PC-9 (cell line): ENCODE measurements at regions not wholly inside any gene's neighbourhood (a gene's known extent, or its start where the extent isn't known, plus 50 kb on each side); places are given as distances from the start of the nearest gene placed in this dataset.

Experiments used
- BruUV-seq: library from RNA; stranded (reverse); fragments of 400-500 nt; replicated peaks from 2 replicates; lab custom pipeline; 2021; lab: Mats Ljungman, UMichigan
- CTCF ChIA-PET: fragments of 300-600 bp; sonication (Branson Sonifier 250); formaldehyde crosslinking; loops from one replicate; lab custom pipeline; 2022; ENCODE audit warnings: antibody characterized with exemption; lab: Charles Lee
- POLR2A ChIA-PET: fragments of 300-600 bp; sonication (Branson Sonifier 250); formaldehyde crosslinking; loops from one replicate; lab custom pipeline; 2022; ENCODE audit warnings: antibody characterized with exemption; ENCODE audit not compliant: unreplicated experiment; lab: Charles Lee
- DNase-seq, 2 experiments: peaks; one replicate each; pipeline versions ENCODE4 v3.0.0 to v3.0.0-alpha.2; 2015 to 2022; ENCODE audit warnings: mixed read lengths in 1 of 2
- H2AFZ ChIP-seq: fragments of 200-600 bp; sonication (generic); 2 replicates; pipeline ENCODE4 v1.8.1; 2017; ENCODE audit warnings: antibody characterized with exemption
- H3F3A ChIP-seq: fragments of 200-600 bp; sonication (generic); 2 replicates; pipeline ENCODE4 v1.8.1; 2017; ENCODE audit warnings: antibody characterized with exemption, mild to moderate bottlenecking, low read depth; ENCODE audit not compliant: insufficient read depth
- H3K27ac ChIP-seq: fragments of 200-600 bp; sonication (generic); 2 replicates; pipeline ENCODE4 v1.6.1; 2016; ENCODE audit warnings: mixed run types
- H3K27me3 ChIP-seq: fragments of 200-600 bp; sonication (generic); 2 replicates; pipeline ENCODE4 v1.6.1; 2016; ENCODE audit warnings: low read depth, mixed run types; ENCODE audit not compliant: insufficient read depth
- H3K36me3 ChIP-seq: fragments of 200-600 bp; sonication (generic); 2 replicates; pipeline ENCODE4 v1.6.1; 2016; ENCODE audit warnings: low read depth, mixed run types
- H3K4me1 ChIP-seq: fragments of 200-600 bp; sonication (generic); replicated peaks from 2 replicates; pipeline ENCODE4 v1.6.1; 2016; ENCODE audit warnings: mixed run types; ENCODE audit not compliant: insufficient read depth
- H3K4me2 ChIP-seq: fragments of 200-600 bp; sonication (generic); 2 replicates; pipeline ENCODE4 v1.6.1; 2017; ENCODE audit warnings: mixed run types
- H3K4me3 ChIP-seq: fragments of 200-600 bp; sonication (generic); 2 replicates; pipeline ENCODE4 v1.6.1; 2016; ENCODE audit warnings: mixed run types
- H3K79me2 ChIP-seq: fragments of 200-600 bp; sonication (generic); 2 replicates; pipeline ENCODE4 v1.6.1; 2017; ENCODE audit warnings: low read depth, mixed run types
- H3K9me2 ChIP-seq: fragments of 200-600 bp; sonication (generic); 2 replicates; pipeline ENCODE4 v1.8.1; 2017; ENCODE audit warnings: mild to moderate bottlenecking; ENCODE audit not compliant: insufficient read depth
- H3K9me3 ChIP-seq: fragments of 200-600 bp; sonication (generic); 2 replicates; pipeline ENCODE4 v1.8.1; 2016; ENCODE audit warnings: low read depth; ENCODE audit not compliant: insufficient read depth
- H4K20me1 ChIP-seq: fragments of 200-600 bp; sonication (generic); 2 replicates; pipeline ENCODE4 v1.8.1; 2017; ENCODE audit not compliant: insufficient read depth
- CTCF ChIP-seq: fragments of 200-600 bp; sonication (generic); conservative IDR thresholded peaks from 2 replicates; pipeline ENCODE4 v1.6.1; 2017; ENCODE audit warnings: mixed run types, antibody characterized with exemption, mild to moderate bottlenecking, moderate library complexity
- EZH2 ChIP-seq: fragments of 200-600 bp; sonication (generic); IDR thresholded peaks from 2 replicates; pipeline ENCODE4 v1.8.0; 2017; ENCODE audit warnings: antibody characterized with exemption, low read depth
- intact Hi-C: fragments of 100-400 bp; cut with micrococcal nuclease; formaldehyde crosslinking; loops from one replicate; pipeline ENCODE4 v1.10.0; 2022; ENCODE audit not compliant: unreplicated experiment

- H3K36me3 ChIP-seq, result no peaks in the 10 kb centered on the region
- H4K20me1 ChIP-seq, result no peaks in the 10 kb centered on the region
- H3K9me2 ChIP-seq, result no peaks in the 10 kb centered on the region
- ChIA-PET POLR2A (no interaction called here), CTCF (no interaction called here)
- intact Hi-C loops, result no loop called here
- H3K79me2 ChIP-seq, result no peaks in the 10 kb centered on the region
- BruUV-seq, result no TSS peak
- no peaks in the 10 kb centered on the region for H3K9me3 ChIP-seq
- DNase-seq, result no peak
- no peak overlapping the region for H3K4me2 ChIP-seq
- H2AFZ ChIP-seq, result no peak overlapping the region
- TF ChIP-seq CTCF (no peak), EZH2 (no peak)
- H3K4me1 ChIP-seq, result no peaks in the 10 kb centered on the region
- no peak overlapping the region for H3K27ac ChIP-seq
- H3K4me3 ChIP-seq, result no peak overlapping the region
- no peaks in the 10 kb centered on the region for H3F3A ChIP-seq
- no peaks in the 10 kb centered on the region for H3K27me3 ChIP-seq
These were observed 652.9 kb downstream of the ELAVL2 start for GRCh38 chr9:23172979-23173637.

- H3F3A ChIP-seq, result no peaks in the 10 kb centered on the region
- no peak overlapping the region for H3K27ac ChIP-seq
- TF ChIP-seq CTCF (no peak), EZH2 (no peak)
- H4K20me1 ChIP-seq, result no peaks in the 10 kb centered on the region
- no peaks in the 10 kb centered on the region for H3K9me3 ChIP-seq
- no peaks in the 10 kb centered on the region for H3K4me1 ChIP-seq
- no peaks in the 10 kb centered on the region for H3K9me2 ChIP-seq
- H3K4me3 ChIP-seq, result no peak overlapping the region
- DNase-seq, result no peak
- no peaks in the 10 kb centered on the region for H3K27me3 ChIP-seq
- no peaks in the 10 kb centered on the region for H3K36me3 ChIP-seq
- ChIA-PET POLR2A (no interaction called here), CTCF (no interaction called here)
- intact Hi-C loops, result no loop called here
- no peaks in the 10 kb centered on the region for H3K79me2 ChIP-seq
- H2AFZ ChIP-seq, result no peak overlapping the region
- H3K4me2 ChIP-seq, result no peak overlapping the region
- no TSS peak for BruUV-seq
These were observed 631.8 kb downstream of the ELAVL2 start for GRCh38 chr9:23194281-23194680.

- Histone ChIP-seq H3K4me3 (no peak overlapping the region), H3K36me3 (no peaks in the 10 kb centered on the region), H3K79me2 (no peaks in the 10 kb centered on the region), H3K27ac (no peak overlapping the region), H4K20me1 (no peaks in the 10 kb centered on the region), H3K4me2 (no peak overlapping the region), H3K9me2 (no peaks in the 10 kb centered on the region), H3K9me3 (no peaks in the 10 kb centered on the region), H3K4me1 (no peaks in the 10 kb centered on the region), H3F3A (no peaks in the 10 kb centered on the region), H2AFZ (no peak overlapping the region), H3K27me3 (no peaks in the 10 kb centered on the region)
- POLR2A ChIA-PET, result no interaction called here
- BruUV-seq, result no TSS peak
- intact Hi-C loops, result no loop called here
- no peak for TF ChIP-seq EZH2
- no peak for TF ChIP-seq CTCF
- DNase-seq, result no peak
- CTCF ChIA-PET, result no interaction called here
These were observed 610.4 kb downstream of the ELAVL2 start for GRCh38 chr9:23215688-23216087.
